Suprapubic skin (tissue), 4 donors: ENCODE measurements at regions not wholly inside any gene's neighbourhood (a gene's known extent, or its start where the extent isn't known, plus 50 kb on each side); places are given as distances from the start of the nearest gene placed in this dataset.

Experiments used
- DNase-seq, 2 donors: peaks; one replicate each; pipeline ENCODE4 v3.0.0-alpha.2; 2019; ENCODE audit warnings: low spot score in 2 of 2
- H3K27ac ChIP-seq: fragments of 200-600 bp; sonication (generic); one replicate; pipeline ENCODE4 v1.5.1; 2019
- H3K27me3 ChIP-seq: fragments of 200-600 bp; sonication (generic); one replicate; pipeline ENCODE4 v1.5.1; 2019
- H3K36me3 ChIP-seq: fragments of 200-600 bp; sonication (generic); one replicate; pipeline ENCODE4 v1.5.1; 2019
- H3K4me1 ChIP-seq: fragments of 200-600 bp; sonication (generic); one replicate; pipeline ENCODE4 v1.5.1; 2019
- H3K4me3 ChIP-seq: fragments of 200-600 bp; sonication (generic); one replicate; pipeline ENCODE4 v1.5.1; 2019; ENCODE audit warnings: mild to moderate bottlenecking
- H3K9me3 ChIP-seq: fragments of 200-600 bp; sonication (generic); one replicate; pipeline ENCODE4 v1.5.1; 2019
- CTCF ChIP-seq, 2 donors: fragments of 200-600 bp in 1 of 2; fragments of 450-650 bp in 1 of 2; sonication (generic) in 1 of 2; IDR thresholded peaks; one replicate each; pipeline ENCODE4 v1.5.1; 2016 to 2019; ENCODE audit warnings: antibody characterized with exemption in 2 of 2, mild to moderate bottlenecking in 1 of 2, moderate library complexity in 1 of 2
- EP300 ChIP-seq: sonication (generic); formaldehyde crosslinking; IDR thresholded peaks from one replicate; pipeline ENCODE4 v1.6.1; 2017; ENCODE audit warnings: antibody characterized with exemption
- POLR2A ChIP-seq, 2 donors: fragments of 450-650 bp; IDR thresholded peaks; one replicate each; pipeline ENCODE4 v1.6.1; 2017; ENCODE audit warnings: antibody characterized with exemption in 2 of 2, mild to moderate bottlenecking in 2 of 2, moderate library complexity in 2 of 2
- POLR2AphosphoS5 ChIP-seq, 3 donors: sonication (generic); formaldehyde crosslinking; IDR thresholded peaks; one replicate each; pipeline ENCODE4 v1.6.1; 2017; ENCODE audit warnings: antibody characterized with exemption in 3 of 3
- WGBS: methylation state at CpG from one replicate; pipeline ENCODE4 v1.1.5; 2018; 5-methylcytosine and 5-hydroxymethylcytosine counted together

DNA sequence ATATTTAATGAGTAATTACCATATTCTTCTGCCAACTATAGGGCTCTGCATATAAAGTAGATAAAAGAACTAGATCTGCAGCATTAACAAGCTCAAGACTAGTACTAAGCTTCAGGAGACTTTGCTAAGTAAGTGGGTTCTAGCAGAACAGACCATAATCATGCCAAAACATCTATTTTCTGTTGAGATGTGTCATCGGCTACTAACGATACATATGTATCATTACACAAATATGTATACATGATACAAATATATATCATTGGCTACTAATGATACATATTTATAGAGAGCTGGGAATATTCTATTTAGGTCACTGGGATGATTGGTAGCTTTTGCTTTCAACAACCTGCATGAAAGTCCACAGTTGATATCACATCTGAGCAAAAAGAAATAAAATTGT lies 185.8 kb upstream of the DCBLD2 start:
- H3K36me3 ChIP-seq: no peaks in the 10 kb centered on the region
- H3K4me1 ChIP-seq: no peaks in the 10 kb centered on the region
- TF ChIP-seq POLR2AphosphoS5 (IDR thresholded peaks at IDR 0.05) (no peak), EP300 (no peak), POLR2A (IDR thresholded peaks at IDR 0.05) (no peak), CTCF (IDR thresholded peaks at IDR 0.05) (no peak)
- H3K4me3 ChIP-seq: no peak overlapping the region
- H3K27ac ChIP-seq: no peak overlapping the region
- WGBS: 81% methylated on average over 2 of the region's 2 CpGs
- H3K27me3 ChIP-seq: no peaks in the 10 kb centered on the region
- no peaks in the 10 kb centered on the region for H3K9me3 ChIP-seq
- no peak for DNase-seq

DNA sequence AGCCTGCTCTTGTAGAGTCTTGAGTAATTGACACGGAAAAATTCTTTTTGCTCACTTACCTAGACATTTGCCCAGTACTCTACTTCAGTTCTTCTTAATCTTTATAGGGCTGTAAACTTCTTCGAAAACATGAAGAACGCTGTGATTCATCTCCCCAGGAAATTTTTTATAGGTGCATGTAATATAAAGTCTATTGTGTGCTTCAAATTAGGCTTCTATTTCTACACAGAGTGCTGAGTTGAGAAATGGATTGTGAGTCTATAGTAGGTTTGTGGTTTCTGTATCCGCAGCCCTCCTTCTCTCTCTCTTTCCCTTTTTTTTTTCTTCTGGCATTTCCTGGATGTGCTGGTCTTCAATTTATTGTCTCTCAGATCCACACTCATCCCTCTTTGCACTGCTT lies 183.3 kb upstream of the DCBLD2 start:
- no peak for DNase-seq
- no peak overlapping the region for H3K4me3 ChIP-seq
- TF ChIP-seq POLR2A (IDR thresholded peaks at IDR 0.05) (no peak), EP300 (no peak), CTCF (IDR thresholded peaks at IDR 0.05) (no peak), POLR2AphosphoS5 (IDR thresholded peaks at IDR 0.05) (no peak)
- no peaks in the 10 kb centered on the region for H3K9me3 ChIP-seq
- H3K4me1 ChIP-seq: no peaks in the 10 kb centered on the region
- no peaks in the 10 kb centered on the region for H3K36me3 ChIP-seq
- no peaks in the 10 kb centered on the region for H3K27me3 ChIP-seq
- H3K27ac ChIP-seq: no peak overlapping the region
- WGBS: 71% methylated on average over 4 of the region's 4 CpGs

- 60% methylated on average over 2 of the region's 2 CpGs for WGBS
- no peak overlapping the region for H3K4me3 ChIP-seq
- H3K9me3 ChIP-seq: no peaks in the 10 kb centered on the region
- TF ChIP-seq POLR2AphosphoS5 (IDR thresholded peaks at IDR 0.05): no peak
- TF ChIP-seq POLR2A (IDR thresholded peaks at IDR 0.05): no peak
- TF ChIP-seq CTCF (IDR thresholded peaks at IDR 0.05): no peak
- no peak for TF ChIP-seq EP300
- DNase-seq: no peak
- H3K4me1 ChIP-seq: no peaks in the 10 kb centered on the region
- no peak overlapping the region for H3K27ac ChIP-seq
- H3K27me3 ChIP-seq: no peaks in the 10 kb centered on the region
- no peaks in the 10 kb centered on the region for H3K36me3 ChIP-seq
These were observed 182.7 kb upstream of the DCBLD2 start for GRCh38 chr3:99084156-99084555.

DNA sequence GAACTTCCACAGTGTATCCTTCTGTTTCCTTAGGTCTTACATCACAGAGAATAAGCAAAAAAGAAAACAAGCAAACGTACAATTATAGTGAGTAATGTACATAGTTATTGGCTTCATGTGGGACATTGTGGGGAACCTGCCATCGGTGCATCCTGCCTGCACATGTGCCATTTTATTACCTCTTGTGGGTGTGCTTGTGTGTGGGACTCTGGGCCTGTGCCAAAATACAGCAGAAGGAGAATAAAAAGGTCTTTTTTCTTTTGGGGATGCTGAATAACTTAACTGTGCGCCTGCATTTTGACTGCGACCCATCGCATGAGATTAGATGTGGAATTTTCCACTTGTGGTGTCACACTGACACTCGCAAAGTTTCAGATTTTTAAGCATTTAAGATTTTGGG lies 169.6 kb upstream of the DCBLD2 start:
- no peak overlapping the region for H3K4me3 ChIP-seq
- no peak for TF ChIP-seq EP300
- TF ChIP-seq POLR2A (IDR thresholded peaks at IDR 0.05): no peak
- TF ChIP-seq POLR2AphosphoS5 (IDR thresholded peaks at IDR 0.05): no peak
- no peak for TF ChIP-seq CTCF (IDR thresholded peaks at IDR 0.05)
- H3K27ac ChIP-seq: no peak overlapping the region
- WGBS: 65% methylated on average over 6 of the region's 6 CpGs
- no peaks in the 10 kb centered on the region for H3K27me3 ChIP-seq
- H3K9me3 ChIP-seq: peaks cover 6% of the 10 kb centered on the region
- DNase-seq: no peak
- H3K4me1 ChIP-seq: no peaks in the 10 kb centered on the region
- no peaks in the 10 kb centered on the region for H3K36me3 ChIP-seq

- Histone ChIP-seq H3K4me3 (no peak overlapping the region), H3K27ac (no peak overlapping the region), H3K4me1 (no peaks in the 10 kb centered on the region), H3K27me3 (no peaks in the 10 kb centered on the region), H3K9me3 (peaks cover 6% of the 10 kb centered on the region), H3K36me3 (no peaks in the 10 kb centered on the region)
- 47% methylated on average over 1 of the region's 1 CpG for WGBS
- TF ChIP-seq EP300 (no peak), CTCF (IDR thresholded peaks at IDR 0.05) (no peak), POLR2AphosphoS5 (IDR thresholded peaks at IDR 0.05) (no peak), POLR2A (IDR thresholded peaks at IDR 0.05) (no peak)
- no peak for DNase-seq
These were observed 168.5 kb upstream of the DCBLD2 start for GRCh38 chr3:99069973-99070372.
